Ishikawa (cell line): ENCODE measurements at regions not wholly inside any gene's neighbourhood (a gene's known extent, or its start where the extent isn't known, plus 50 kb on each side); places are given as distances from the start of the nearest gene placed in this dataset.

Experiments
- EP300 ChIP-seq: IDR thresholded peaks from 2 replicates; pipeline ENCODE4 v1.6.1; 2012; ENCODE audit warnings: borderline replicate concordance
- RAD21 ChIP-seq: IDR thresholded peaks from 2 replicates; pipeline ENCODE4 v1.6.1; 2012; ENCODE audit warnings: low read depth

- TF ChIP-seq EP300 (no peak), RAD21 (no peak)
Observed at GRCh38 chr2:10246831-10247230, 55.9 kb upstream of the HPCAL1 start.
